OCI-LY7 (cell line): ENCODE measurements at regions not wholly inside any gene's neighbourhood (a gene's known extent, or its start where the extent isn't known, plus 50 kb on each side); places are given as distances from the start of the nearest gene placed in this dataset.

ENCODE experiments used
- BruUV-seq: library from RNA; stranded (reverse); fragments of 400-500 nt; replicated peaks from 2 replicates; lab custom pipeline; 2021; lab: Mats Ljungman, UMichigan
- CTCF ChIA-PET: fragments of 300-600 bp; sonication (Branson Sonifier 250); formaldehyde crosslinking; loops from one replicate; lab custom pipeline; 2022; ENCODE audit warnings: antibody characterized with exemption; ENCODE audit not compliant: unreplicated experiment; lab: Charles Lee
- POLR2A ChIA-PET: fragments of 300-600 bp; sonication (Branson Sonifier 250); formaldehyde crosslinking; loops from one replicate; lab custom pipeline; 2022; ENCODE audit warnings: antibody characterized with exemption; lab: Charles Lee
- DNase-seq: peaks from one replicate; pipeline ENCODE4 v3.0.0-alpha.2; 2015; ENCODE audit warnings: low spot score
- H2AFZ ChIP-seq: fragments of 200-600 bp; sonication (generic), shearing (Covaris generic); 2 replicates; pipeline ENCODE4 v1.6.1; 2014; ENCODE audit warnings: mild to moderate bottlenecking, antibody characterized with exemption, low read length, moderate library complexity
- H3K27ac ChIP-seq: fragments of 200-600 bp; sonication (generic); 2 replicates; pipeline ENCODE4 v1.5.1; 2014; ENCODE audit warnings: mixed run types, low read depth, mild to moderate bottlenecking, moderate library complexity, low read length, inconsistent platforms; ENCODE audit not compliant: poor library complexity, severe bottlenecking
- H3K36me3 ChIP-seq: fragments of 200-600 bp; sonication (generic); 2 replicates; pipeline ENCODE4 v1.6.1; 2014; ENCODE audit warnings: mild to moderate bottlenecking, antibody characterized with exemption, low read length, moderate library complexity, mixed read lengths; ENCODE audit not compliant: insufficient read depth
- H3K4me1 ChIP-seq: fragments of 200-600 bp; sonication (generic); 2 replicates; pipeline ENCODE4 v1.5.1; 2014; ENCODE audit warnings: mild to moderate bottlenecking, low read length; ENCODE audit not compliant: insufficient read depth, poor library complexity, severe bottlenecking
- H3K4me2 ChIP-seq: fragments of 200-600 bp; sonication (generic); 2 replicates; pipeline ENCODE4 v1.6.1; 2014; ENCODE audit warnings: mild to moderate bottlenecking, low read length
- H3K4me3 ChIP-seq: fragments of 200-600 bp; sonication (generic); 2 replicates; pipeline ENCODE4 v1.5.1; 2014; ENCODE audit warnings: mild to moderate bottlenecking, low read depth, low read length; ENCODE audit not compliant: poor library complexity, severe bottlenecking
- H3K79me2 ChIP-seq: fragments of 200-600 bp; sonication (generic); 2 replicates; pipeline ENCODE4 v1.6.1; 2016; ENCODE audit warnings: low read depth, mild to moderate bottlenecking, low read length, moderate library complexity, mixed read lengths; ENCODE audit not compliant: insufficient read depth
- H3K9me2 ChIP-seq: fragments of 200-600 bp; sonication (generic); 2 replicates; pipeline ENCODE4 v1.6.1; 2016; ENCODE audit warnings: mild to moderate bottlenecking, low read length, mixed read lengths; ENCODE audit not compliant: insufficient read depth
- H3K9me3 ChIP-seq: fragments of 200-600 bp; sonication (generic); 2 replicates; pipeline ENCODE4 v1.6.1; 2014; ENCODE audit warnings: mild to moderate bottlenecking, mixed run types, low read length, mixed read lengths
- H4K20me1 ChIP-seq: fragments of 200-600 bp; sonication (generic); 2 replicates; pipeline ENCODE4 v1.6.1; 2014; ENCODE audit warnings: mild to moderate bottlenecking, antibody characterized with exemption, low read length, moderate library complexity, mixed read lengths; ENCODE audit not compliant: insufficient read depth
- CTCF ChIP-seq: fragments of 200-600 bp; sonication (generic); conservative IDR thresholded peaks from 2 replicates; pipeline ENCODE4 v1.5.1; 2014; ENCODE audit warnings: mild to moderate bottlenecking, antibody characterized with exemption, low read length, moderate library complexity, mixed read lengths
- EZH2phosphoT487 ChIP-seq: fragments of 200-600 bp; sonication (generic); IDR thresholded peaks from 2 replicates; pipeline ENCODE4 v1.6.1; 2018; ENCODE audit warnings: low read depth, borderline replicate concordance, mild to moderate bottlenecking, mixed run types, antibody characterized with exemption, low read length, moderate library complexity, mixed read lengths
- intact Hi-C: fragments of 100-400 bp; cut with micrococcal nuclease; formaldehyde crosslinking; loops from one replicate; pipeline ENCODE4 v1.10.0; 2022; ENCODE audit not compliant: unreplicated experiment

DNA sequence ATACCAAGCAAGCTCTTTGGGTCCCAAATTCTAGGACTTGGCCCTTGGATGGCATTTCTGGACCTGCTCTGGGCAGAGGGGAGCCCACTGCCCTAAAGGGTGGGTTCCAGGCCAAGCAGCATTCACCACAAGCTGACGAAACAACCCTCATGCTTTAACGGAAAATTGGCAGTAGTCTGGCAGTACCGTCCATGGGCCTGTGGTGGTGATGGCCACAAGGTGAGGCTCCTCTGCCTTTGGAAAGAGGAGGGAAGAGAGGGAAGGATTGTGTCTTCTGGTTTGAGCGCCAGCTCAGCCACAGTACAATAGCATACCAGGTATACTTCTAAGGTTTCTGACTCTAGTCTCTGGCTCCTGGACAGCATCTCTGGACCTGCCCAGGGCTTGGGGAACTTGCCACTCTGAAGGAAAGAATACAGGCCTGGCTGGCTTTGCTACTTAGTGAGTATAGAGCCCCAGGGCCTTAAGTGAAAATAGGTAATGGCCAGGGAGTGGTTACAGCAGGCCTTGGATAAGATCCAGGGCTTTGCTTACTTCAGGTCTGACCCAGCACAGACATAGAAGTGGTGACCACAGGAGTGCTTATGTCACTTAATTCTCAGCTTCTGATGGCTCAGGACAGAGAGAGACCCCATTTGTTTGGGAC, 595.5 kb downstream of the LMO7 start:
- H3K9me2 ChIP-seq = no peaks in the 10 kb centered on the region
- no peak overlapping the region for H3K4me2 ChIP-seq
- DNase-seq = no peak
- no peak overlapping the region for H2AFZ ChIP-seq
- H3K36me3 ChIP-seq = no peaks in the 10 kb centered on the region
- H3K27ac ChIP-seq = no peak overlapping the region
- no peak overlapping the region for H3K4me3 ChIP-seq
- H3K4me1 ChIP-seq = no peaks in the 10 kb centered on the region
- no TSS peak for BruUV-seq
- no peaks in the 10 kb centered on the region for H4K20me1 ChIP-seq
- POLR2A ChIA-PET = no interaction called here
- H3K79me2 ChIP-seq = no peaks in the 10 kb centered on the region
- TF ChIP-seq EZH2phosphoT487 (no peak), CTCF (no peak)
- CTCF ChIA-PET = no interaction called here
- intact Hi-C loops = no loop called here
- no peaks in the 10 kb centered on the region for H3K9me3 ChIP-seq

DNA sequence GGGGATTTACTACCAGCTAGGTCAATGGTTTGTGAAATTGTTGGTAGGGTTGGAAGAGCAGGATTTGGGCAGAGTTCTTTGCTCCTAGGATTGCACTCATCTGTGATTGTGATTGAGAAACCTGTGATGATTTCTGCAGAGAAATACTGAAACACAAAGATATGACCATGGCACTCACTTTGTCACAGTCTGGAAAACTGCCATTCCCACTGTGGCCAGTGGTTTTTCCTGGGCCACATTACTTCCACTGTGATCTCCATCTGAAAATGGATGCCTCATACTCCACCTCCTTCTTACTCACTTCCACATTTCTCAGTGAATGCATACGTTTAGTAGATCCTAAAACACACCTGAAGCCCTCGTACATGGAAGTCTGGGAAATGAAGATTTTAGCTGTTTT, 593.2 kb downstream of the LMO7 start:
- ChIA-PET POLR2A (no interaction called here), CTCF (no interaction called here)
- Histone ChIP-seq H3K9me2 (no peaks in the 10 kb centered on the region), H4K20me1 (no peaks in the 10 kb centered on the region), H3K4me1 (no peaks in the 10 kb centered on the region), H3K4me2 (no peak overlapping the region), H3K36me3 (no peaks in the 10 kb centered on the region), H3K4me3 (no peak overlapping the region), H2AFZ (no peak overlapping the region), H3K27ac (no peak overlapping the region), H3K79me2 (no peaks in the 10 kb centered on the region), H3K9me3 (no peaks in the 10 kb centered on the region)
- BruUV-seq = no TSS peak
- TF ChIP-seq CTCF (no peak), EZH2phosphoT487 (no peak)
- intact Hi-C loops = no loop called here
- DNase-seq = no peak

GRCh38 chr13:76226941-76227340, 590.8 kb downstream of the LMO7 start:
- TF ChIP-seq CTCF (no peak), EZH2phosphoT487 (no peak)
- Histone ChIP-seq H3K27ac (no peak overlapping the region), H3K9me3 (no peaks in the 10 kb centered on the region), H3K4me1 (no peaks in the 10 kb centered on the region), H2AFZ (no peak overlapping the region), H3K4me3 (no peak overlapping the region), H3K9me2 (no peaks in the 10 kb centered on the region), H4K20me1 (no peaks in the 10 kb centered on the region), H3K36me3 (no peaks in the 10 kb centered on the region), H3K79me2 (no peaks in the 10 kb centered on the region), H3K4me2 (no peak overlapping the region)
- no peak for DNase-seq
- intact Hi-C loops = no loop called here
- ChIA-PET CTCF (no interaction called here), POLR2A (no interaction called here)
- no TSS peak for BruUV-seq
